Fibroblast of villous mesenchyme (primary cell): ENCODE measurements at regions not wholly inside any gene's neighbourhood (a gene's known extent, or its start where the extent isn't known, plus 50 kb on each side); places are given as distances from the start of the nearest gene placed in this dataset.

Source experiments
- DNase-seq: peaks from one replicate; pipeline ENCODE4 v3.0.0-alpha.2; 2010; ENCODE audit warnings: low read depth
- H3K4me3 ChIP-seq: 2 replicates; pipeline ENCODE4 v1.5.1; 2011; ENCODE audit warnings: low read depth, mild to moderate bottlenecking, low read length
- CTCF ChIP-seq: IDR thresholded peaks from 2 replicates; pipeline ENCODE4 v1.5.1; 2012; ENCODE audit warnings: low read depth, mild to moderate bottlenecking, low read length; ENCODE audit not compliant: insufficient read depth

GRCh38 chr1:115224636-115225035 lies 113.4 kb downstream of the NGF start:
- H3K4me3 ChIP-seq, result no peak overlapping the region
- no peak for TF ChIP-seq CTCF

GRCh38 chr1:115222616-115223402 lies 115.2 kb downstream of the NGF start:
- H3K4me3 ChIP-seq, result no peak overlapping the region
- TF ChIP-seq CTCF, result no peak
- no peak for DNase-seq

More at GRCh38 chr1:115224636-115225035, 113.4 kb downstream of the NGF start:
- DNase-seq, result no peak

GRCh38 chr1:115220340-115221270 lies 117.4 kb downstream of the NGF start:
- TF ChIP-seq CTCF, result no peak
- no peak for DNase-seq
- no peak overlapping the region for H3K4me3 ChIP-seq

GRCh38 chr1:115219927-115220326 lies 118.1 kb downstream of the NGF start:
- no peak for TF ChIP-seq CTCF
- H3K4me3 ChIP-seq, result no peak overlapping the region
- no peak for DNase-seq

GRCh38 chr1:115218699-115219098 lies 119.3 kb downstream of the NGF start:
- TF ChIP-seq CTCF, result no peak
- DNase-seq, result no peak
- H3K4me3 ChIP-seq, result no peak overlapping the region

- no peak for TF ChIP-seq CTCF
- DNase-seq, result no peak
Measured at GRCh38 chr1:115218034-115218405, 120.0 kb downstream of the NGF start.

More at GRCh38 chr1:115218034-115218405, 120.0 kb downstream of the NGF start:
- H3K4me3 ChIP-seq, result no peak overlapping the region
